Brain microvascular endothelial cell (primary cell): ENCODE measurements at regions not wholly inside any gene's neighbourhood (a gene's known extent, or its start where the extent isn't known, plus 50 kb on each side); places are given as distances from the start of the nearest gene placed in this dataset.

ENCODE experiments used
- DNase-seq: peaks from one replicate; pipeline ENCODE4 v3.0.0-alpha.2; 2020
- H3K27ac ChIP-seq: fragments of 250-450 bp; sonication (Bioruptor Pico); 2 replicates; pipeline ENCODE4 v1.5.1; 2020; ENCODE audit warnings: mild to moderate bottlenecking, moderate library complexity
- H3K27me3 ChIP-seq: fragments of 250-450 bp; sonication (Bioruptor Pico); replicated peaks from 2 replicates; pipeline ENCODE4 v1.5.1; 2020; ENCODE audit warnings: mild to moderate bottlenecking
- H3K36me3 ChIP-seq: fragments of 250-450 bp; sonication (Bioruptor Pico); replicated peaks from 2 replicates; pipeline ENCODE4 v1.5.1; 2020; ENCODE audit warnings: mild to moderate bottlenecking
- H3K4me3 ChIP-seq: 2 replicates; pipeline ENCODE4 v1.5.1; 2011; ENCODE audit warnings: low read depth, mild to moderate bottlenecking, control low read depth, low read length, moderate library complexity
- in situ Hi-C: cut with HindIII; loops from 2 replicates; pipeline ENCODE4 v1.10.0; 2017; ENCODE audit warnings: low sequenced_read_pairs, low pct_ligation_motif_present
- TF ChIP-seq, protein P1 (sequence below): IDR thresholded peaks from 2 replicates; pipeline ENCODE4 v1.5.1; 2011; ENCODE audit warnings: low read depth, mild to moderate bottlenecking, moderate library complexity, low read length, control low read depth, inconsistent platforms; ENCODE audit errors: missing control alignments

GRCh38 chr6:12419631-12420272 lies 129.6 kb downstream of the EDN1 start:
- no peak overlapping the region for H3K27ac ChIP-seq
- H3K36me3 ChIP-seq = no peaks in the 10 kb centered on the region
- H3K4me3 ChIP-seq = no peak overlapping the region
- in situ Hi-C loops = no loop called here
- no peaks in the 10 kb centered on the region for H3K27me3 ChIP-seq
- no peak for DNase-seq
- TF ChIP-seq, protein P1, sequence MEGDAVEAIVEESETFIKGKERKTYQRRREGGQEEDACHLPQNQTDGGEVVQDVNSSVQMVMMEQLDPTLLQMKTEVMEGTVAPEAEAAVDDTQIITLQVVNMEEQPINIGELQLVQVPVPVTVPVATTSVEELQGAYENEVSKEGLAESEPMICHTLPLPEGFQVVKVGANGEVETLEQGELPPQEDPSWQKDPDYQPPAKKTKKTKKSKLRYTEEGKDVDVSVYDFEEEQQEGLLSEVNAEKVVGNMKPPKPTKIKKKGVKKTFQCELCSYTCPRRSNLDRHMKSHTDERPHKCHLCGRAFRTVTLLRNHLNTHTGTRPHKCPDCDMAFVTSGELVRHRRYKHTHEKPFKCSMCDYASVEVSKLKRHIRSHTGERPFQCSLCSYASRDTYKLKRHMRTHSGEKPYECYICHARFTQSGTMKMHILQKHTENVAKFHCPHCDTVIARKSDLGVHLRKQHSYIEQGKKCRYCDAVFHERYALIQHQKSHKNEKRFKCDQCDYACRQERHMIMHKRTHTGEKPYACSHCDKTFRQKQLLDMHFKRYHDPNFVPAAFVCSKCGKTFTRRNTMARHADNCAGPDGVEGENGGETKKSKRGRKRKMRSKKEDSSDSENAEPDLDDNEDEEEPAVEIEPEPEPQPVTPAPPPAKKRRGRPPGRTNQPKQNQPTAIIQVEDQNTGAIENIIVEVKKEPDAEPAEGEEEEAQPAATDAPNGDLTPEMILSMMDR = no peak

- in situ Hi-C loops = no loop called here
- Histone ChIP-seq H3K36me3 (no peaks in the 10 kb centered on the region), H3K4me3 (no peak overlapping the region), H3K27me3 (no peaks in the 10 kb centered on the region), H3K27ac (no peak overlapping the region)
- DNase-seq = no peak
- TF ChIP-seq, protein P1 = no peak
Measured at GRCh38 chr6:12420626-12421025, 130.5 kb downstream of the EDN1 start.

GRCh38 chr6:12421596-12421995 lies 131.4 kb downstream of the EDN1 start:
- no peak overlapping the region for H3K4me3 ChIP-seq
- H3K27ac ChIP-seq = no peak overlapping the region
- no peak for DNase-seq
- no peaks in the 10 kb centered on the region for H3K36me3 ChIP-seq
- in situ Hi-C loops = no loop called here
- no peaks in the 10 kb centered on the region for H3K27me3 ChIP-seq
- TF ChIP-seq, protein P1 = no peak

- no peak for DNase-seq
- in situ Hi-C loops = no loop called here
Measured at GRCh38 chr6:12422848-12423247, 132.7 kb downstream of the EDN1 start.

GRCh38 chr6:12423832-12424231 lies 133.7 kb downstream of the EDN1 start:
- Histone ChIP-seq H3K27me3 (no peaks in the 10 kb centered on the region), H3K4me3 (no peak overlapping the region), H3K36me3 (no peaks in the 10 kb centered on the region), H3K27ac (no peak overlapping the region)
- DNase-seq = no peak
- in situ Hi-C loops = no loop called here
- TF ChIP-seq, protein P1 = no peak

More at GRCh38 chr6:12422848-12423247, 132.7 kb downstream of the EDN1 start:
- H3K27ac ChIP-seq = no peak overlapping the region
- no peaks in the 10 kb centered on the region for H3K36me3 ChIP-seq
- TF ChIP-seq, protein P1 = no peak
- no peaks in the 10 kb centered on the region for H3K27me3 ChIP-seq
- no peak overlapping the region for H3K4me3 ChIP-seq

DNA sequence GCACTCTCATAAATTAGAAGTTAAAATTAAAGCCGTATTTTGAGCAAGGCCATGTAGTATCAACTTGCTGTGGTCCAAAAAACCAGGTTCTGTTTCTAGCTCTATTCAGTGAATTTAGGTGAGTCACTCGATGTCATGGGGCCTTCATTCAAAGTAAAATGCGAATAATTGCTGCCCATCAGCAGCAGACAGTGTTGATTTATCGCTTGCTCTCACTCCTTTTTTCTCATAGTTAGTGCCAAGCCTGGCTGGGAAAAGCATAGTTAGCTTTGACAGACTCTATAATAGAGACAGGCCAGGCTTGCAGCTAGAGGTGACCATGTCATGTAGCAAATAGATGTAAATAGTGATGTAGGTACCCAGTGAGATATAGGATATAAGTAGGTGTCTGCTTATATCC lies 136.0 kb downstream of the EDN1 start:
- in situ Hi-C loops = no loop called here
- no peaks in the 10 kb centered on the region for H3K36me3 ChIP-seq
- H3K27me3 ChIP-seq = no peaks in the 10 kb centered on the region
- no peak for DNase-seq
- TF ChIP-seq, protein P1 = no peak
- H3K4me3 ChIP-seq = no peak overlapping the region
- H3K27ac ChIP-seq = no peak overlapping the region
